H1 (cell line): ENCODE measurements at regions not wholly inside any gene's neighbourhood (a gene's known extent, or its start where the extent isn't known, plus 50 kb on each side); places are given as distances from the start of the nearest gene placed in this dataset.

ENCODE experiments used
- CTCF ChIA-PET: fragments of 300-600 bp; sonication (Branson Sonifier 250); formaldehyde crosslinking; loops from one replicate; lab custom pipeline; 2021; ENCODE audit not compliant: partially characterized antibody; lab: Charles Lee
- POLR2A ChIA-PET: fragments of 300-600 bp; sonication (Branson Sonifier 250); formaldehyde crosslinking; loops from one replicate; lab custom pipeline; 2021; ENCODE audit warnings: inconsistent platforms; ENCODE audit not compliant: partially characterized antibody; lab: Charles Lee
- DNase-seq, 2 experiments: peaks; one replicate each; pipeline versions ENCODE4 v3.0.0 to v3.0.0-alpha.2; 2010 to 2022; ENCODE audit warnings: low spot score in 2 of 2, low read depth in 1 of 2, mixed read lengths in 1 of 2
- FAIRE-seq: peaks from 2 replicates; lab custom pipeline; 2011; peaks lifted over from hg19 to GRCh38; lab: Jason Lieb, UNC
- H2AFZ ChIP-seq: 2 replicates; pipeline ENCODE4 v1.8.1; 2012; ENCODE audit warnings: low read length, inconsistent platforms
- H2AK5ac ChIP-seq: 2 replicates; pipeline ENCODE4 v1.6.1; 2013; ENCODE audit warnings: low read depth, low read length
- H2BK120ac ChIP-seq: replicated peaks from 2 replicates; pipeline ENCODE3; 2013; ENCODE audit warnings: low read depth, low read length, inconsistent platforms
- H2BK12ac ChIP-seq: 2 replicates; pipeline ENCODE4 v1.6.1; 2013; ENCODE audit warnings: low read depth, low read length
- H2BK15ac ChIP-seq: 2 replicates; pipeline ENCODE4 v1.6.1; 2013; ENCODE audit warnings: low read length
- H2BK20ac ChIP-seq: 2 replicates; pipeline ENCODE4 v1.6.1; 2013; ENCODE audit warnings: low read length
- H2BK5ac ChIP-seq: 2 replicates; pipeline ENCODE4 v1.6.1; 2013; ENCODE audit warnings: low read depth, low read length
- H3K14ac ChIP-seq: 2 replicates; pipeline ENCODE4 v1.6.1; 2013; ENCODE audit warnings: inconsistent platforms; ENCODE audit not compliant: insufficient read length
- H3K18ac ChIP-seq: 2 replicates; pipeline ENCODE4 v1.6.1; 2013; ENCODE audit warnings: low read length; ENCODE audit errors: extremely low read depth
- H3K23ac ChIP-seq: 2 replicates; pipeline ENCODE4 v1.6.1; 2013; ENCODE audit warnings: inconsistent platforms; ENCODE audit not compliant: insufficient read length
- H3K23me2 ChIP-seq: 2 replicates; pipeline ENCODE4 v1.6.1; 2013; ENCODE audit warnings: low read depth, low read length
- H3K27ac ChIP-seq: 2 replicates; pipeline ENCODE4 v1.6.1; 2011; ENCODE audit warnings: low read depth, low read length, inconsistent platforms
- H3K27me3 ChIP-seq, 4 experiments: replicated peaks in 1 of 4; 1 replicate in 1 of 4; 2 replicates in 3 of 4; pipeline versions ENCODE4 v1.6.1 to v1.8.1; 2011 to 2013; ENCODE audit warnings: low read length in 3 of 4, mild to moderate bottlenecking in 3 of 4, inconsistent platforms in 2 of 4, mixed read lengths in 2 of 4, moderate library complexity in 1 of 4; ENCODE audit not compliant: control insufficient read depth in 3 of 4, insufficient read depth in 3 of 4; ENCODE audit errors: extremely low read depth in 1 of 4
- H3K36me3 ChIP-seq, 4 experiments: 2 replicates each; pipeline versions ENCODE4 v1.6.1 to v1.8.1; 2011 to 2013; ENCODE audit warnings: mild to moderate bottlenecking in 4 of 4, low read length in 3 of 4, moderate library complexity in 2 of 4, control low read depth in 1 of 4, inconsistent platforms in 1 of 4; ENCODE audit not compliant: insufficient read depth in 4 of 4, control insufficient read depth in 2 of 4
- H3K4ac ChIP-seq: replicated peaks from 2 replicates; pipeline ENCODE3; 2013; ENCODE audit warnings: low read length, low read depth, mixed read lengths, inconsistent platforms; ENCODE audit not compliant: insufficient read length
- H3K4me1 ChIP-seq, 4 experiments: replicated peaks in 1 of 4; 1 replicate in 1 of 4; 2 replicates in 3 of 4; pipeline versions ENCODE4 v1.6.1 to v1.8.1; 2011 to 2013; ENCODE audit warnings: low read length in 3 of 4, inconsistent platforms in 2 of 4, mixed read lengths in 1 of 4; ENCODE audit not compliant: insufficient read depth in 4 of 4, control insufficient read depth in 3 of 4
- H3K4me2 ChIP-seq, 2 experiments: 2 replicates each; pipeline versions ENCODE4 v1.6.1 to v1.8.1; 2011 to 2013; ENCODE audit warnings: low read depth in 2 of 2, low read length in 2 of 2, control low read depth in 1 of 2, inconsistent platforms in 1 of 2, mild to moderate bottlenecking in 1 of 2; ENCODE audit not compliant: insufficient read depth in 1 of 2
- H3K4me3 ChIP-seq, 4 experiments: fragments of 200-600, 300-600 bp in 1 of 4; sonication (generic), shearing (Covaris generic), sonication (Bioruptor Twin) in 1 of 4; 2 replicates each; pipeline versions ENCODE4 v1.5.1 to v1.8.1; 2011 to 2016; ENCODE audit warnings: low read length in 4 of 4, low read depth in 3 of 4, control low read depth in 2 of 4, inconsistent platforms in 2 of 4, mild to moderate bottlenecking in 2 of 4, mixed read lengths in 1 of 4, moderate library complexity in 1 of 4; ENCODE audit not compliant: insufficient read depth in 2 of 4; ENCODE audit errors: extremely low read depth in 1 of 4
- H3K56ac ChIP-seq: replicated peaks from 2 replicates; pipeline ENCODE3; 2013; ENCODE audit warnings: low read depth, mild to moderate bottlenecking, mixed read lengths, low read length, inconsistent platforms; ENCODE audit not compliant: insufficient read length
- H3K79me1 ChIP-seq: 2 replicates; pipeline ENCODE4 v1.6.1; 2013; ENCODE audit warnings: low read depth, low read length, control low read depth
- H3K79me2 ChIP-seq, 2 experiments: 2 replicates each; pipeline versions ENCODE4 v1.6.1 to v1.8.1; 2012 to 2013; ENCODE audit warnings: low read length in 2 of 2, mild to moderate bottlenecking in 2 of 2, inconsistent platforms in 1 of 2; ENCODE audit not compliant: insufficient read depth in 2 of 2, control insufficient read depth in 1 of 2
- H3K9ac ChIP-seq, 4 experiments: replicated peaks in 1 of 4; 1 replicate in 1 of 4; 2 replicates in 3 of 4; pipeline versions ENCODE4 v1.6.1 to v1.8.1; 2011 to 2013; ENCODE audit warnings: low read depth in 3 of 4, low read length in 3 of 4, control low read depth in 2 of 4, mild to moderate bottlenecking in 2 of 4, moderate library complexity in 2 of 4, inconsistent platforms in 1 of 4; ENCODE audit errors: extremely low read depth in 1 of 4
- H3K9me3 ChIP-seq, 2 experiments: 2 replicates each; pipeline versions ENCODE4 v1.6.1 to v1.8.1; 2012 to 2013; ENCODE audit warnings: mild to moderate bottlenecking in 2 of 2, moderate library complexity in 2 of 2, control low read depth in 1 of 2, inconsistent platforms in 1 of 2, low read depth in 1 of 2, low read length in 1 of 2, mixed read lengths in 1 of 2; ENCODE audit not compliant: insufficient read depth in 2 of 2
- H4K20me1 ChIP-seq, 2 experiments: replicated peaks in 1 of 2; 2 replicates each; pipeline versions ENCODE3 to v1.8.1; 2011 to 2013; ENCODE audit warnings: inconsistent platforms in 2 of 2, low read length in 2 of 2, mild to moderate bottlenecking in 1 of 2; ENCODE audit not compliant: insufficient read depth in 2 of 2, control insufficient read depth in 1 of 2
- H4K5ac ChIP-seq: 2 replicates; pipeline ENCODE4 v1.6.1; 2013; ENCODE audit warnings: low read length, low read depth, mixed read lengths, inconsistent platforms; ENCODE audit not compliant: insufficient read length
- H4K8ac ChIP-seq: 2 replicates; pipeline ENCODE4 v1.8.0; 2013; ENCODE audit warnings: mild to moderate bottlenecking, moderate library complexity, low read length, inconsistent platforms; ENCODE audit not compliant: insufficient read depth; ENCODE audit errors: extremely low read depth
- H4K91ac ChIP-seq: replicated peaks from 2 replicates; pipeline ENCODE3; 2013; ENCODE audit warnings: low read length, mixed read lengths, inconsistent platforms; ENCODE audit not compliant: insufficient read length
- BRCA1 ChIP-seq: IDR thresholded peaks from 2 replicates; pipeline ENCODE4 v1.6.1; 2012; ENCODE audit warnings: low read depth, low read length, improper control_type of control experiment
- EGR1 ChIP-seq: IDR thresholded peaks from 2 replicates; pipeline ENCODE4 v1.6.1; 2011; ENCODE audit warnings: low read depth, low read length, borderline replicate concordance
- POLR2AphosphoS5 ChIP-seq: IDR thresholded peaks from 2 replicates; pipeline ENCODE4 v1.6.1; 2011; ENCODE audit warnings: low read depth, low read length
- RFX5 ChIP-seq: IDR thresholded peaks from 2 replicates; pipeline ENCODE4 v1.6.1; 2011; ENCODE audit warnings: low read depth, low read length, improper control_type of control experiment, borderline replicate concordance
- SIRT6 ChIP-seq: IDR thresholded peaks from one replicate; pipeline ENCODE4 v1.7.1; 2012; ENCODE audit warnings: low read length, inconsistent platforms
- YY1 ChIP-seq: IDR thresholded peaks from 2 replicates; pipeline ENCODE4 v1.6.1; 2011; ENCODE audit warnings: low read depth, mild to moderate bottlenecking, low read length
- ZNF274 ChIP-seq: IDR thresholded peaks from 2 replicates; pipeline ENCODE4 v1.7.0; 2012; ENCODE audit warnings: low read length, borderline replicate concordance; ENCODE audit errors: extremely low read depth
- WGBS, 2 experiments: shearing (Covaris generic) in 1 of 2; methylation state at CpG; one replicate each; pipeline versions ENCODE4 v1.1.6 to v1.1.7; 2013 to 2015; ENCODE audit warnings: low lambda C conversion rate in 2 of 2, mixed read lengths in 2 of 2, inconsistent platforms in 1 of 2, low coverage in 1 of 2, missing lambda C conversion rate in 1 of 2; ENCODE audit not compliant: insufficient replicate concordance in 2 of 2, insufficient coverage in 1 of 2, insufficient read length in 1 of 2; ENCODE audit errors: extremely low coverage in 1 of 2, missing lambda C conversion rate in 1 of 2; 5-methylcytosine and 5-hydroxymethylcytosine counted together
- TF ChIP-seq, protein P1 (sequence below): IDR thresholded peaks from 2 replicates; pipeline ENCODE4 v1.6.1; 2012; ENCODE audit warnings: inconsistent platforms

DNA sequence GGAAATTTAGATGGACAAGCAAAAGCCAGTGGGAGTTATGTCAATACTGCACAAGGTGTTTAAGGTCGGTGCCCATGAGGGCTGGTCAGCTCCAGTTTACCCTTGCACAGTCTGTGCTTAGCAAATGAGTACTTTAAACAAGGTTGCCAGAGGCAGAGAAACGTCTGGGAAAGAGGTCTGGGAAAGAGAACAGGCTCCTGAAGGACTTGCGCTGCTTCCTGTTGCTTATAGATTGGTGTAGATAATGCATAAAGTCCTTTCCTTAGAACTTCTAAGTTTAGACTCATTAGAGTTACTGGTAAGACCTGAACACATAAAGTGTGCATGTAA lies 162.6 kb upstream of the P2RY1 start:
- Histone ChIP-seq H3K18ac (no peak overlapping the region), H3K36me3 (no peaks in the 10 kb centered on the region), H3K4me3 (no peak overlapping the region), H4K5ac (no peak overlapping the region), H3K27me3 (no peaks in the 10 kb centered on the region), H2BK15ac (no peak overlapping the region), H2BK5ac (no peak overlapping the region), H3K4me1 (no peaks in the 10 kb centered on the region), H3K9me3 (no peaks in the 10 kb centered on the region), H4K8ac (no peak overlapping the region), H2AFZ (0 out of 2 replicates have a peak overlapping the region, but pooled peaks have one; percentile 2), H3K4ac (no peak overlapping the region), H2BK120ac (no peak overlapping the region), H4K91ac (no peak overlapping the region), H2BK20ac (no peak overlapping the region), H2AK5ac (no peak overlapping the region), H3K4me2 (no peak overlapping the region), H3K79me1 (no peaks in the 10 kb centered on the region), H3K79me2 (no peaks in the 10 kb centered on the region), H3K9ac (no peak overlapping the region), H3K27ac (no peak overlapping the region), H3K23ac (no peak overlapping the region), H3K14ac (no peak overlapping the region), H4K20me1 (no peaks in the 10 kb centered on the region), H3K23me2 (no peaks in the 10 kb centered on the region), H2BK12ac (no peak overlapping the region), H3K56ac (no peak overlapping the region)
- DNase-seq (no peak), FAIRE-seq (no peak)
- ChIA-PET CTCF (no interaction called here), POLR2A (no interaction called here)
- TF ChIP-seq RFX5 = no peak
- no peak for TF ChIP-seq EGR1
- TF ChIP-seq BRCA1 = no peak
- TF ChIP-seq ZNF274 = no peak
- TF ChIP-seq POLR2AphosphoS5 = no peak
- no peak for TF ChIP-seq SIRT6
- TF ChIP-seq, protein P1, sequence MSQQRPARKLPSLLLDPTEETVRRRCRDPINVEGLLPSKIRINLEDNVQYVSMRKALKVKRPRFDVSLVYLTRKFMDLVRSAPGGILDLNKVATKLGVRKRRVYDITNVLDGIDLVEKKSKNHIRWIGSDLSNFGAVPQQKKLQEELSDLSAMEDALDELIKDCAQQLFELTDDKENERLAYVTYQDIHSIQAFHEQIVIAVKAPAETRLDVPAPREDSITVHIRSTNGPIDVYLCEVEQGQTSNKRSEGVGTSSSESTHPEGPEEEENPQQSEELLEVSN = no peak
- TF ChIP-seq YY1 = no peak
- WGBS, 2 experiments = 93% methylated on average over 3 of the region's 3 CpGs; no CpG with 5 or more reads in 1 of the 2 experiments
